Fibroblast of villous mesenchyme (primary cell): ENCODE measurements at regions not wholly inside any gene's neighbourhood (a gene's known extent, or its start where the extent isn't known, plus 50 kb on each side); places are given as distances from the start of the nearest gene placed in this dataset.

Experiments
- DNase-seq: peaks from one replicate; pipeline ENCODE4 v3.0.0-alpha.2; 2010; ENCODE audit warnings: low read depth
- H3K4me3 ChIP-seq: 2 replicates; pipeline ENCODE4 v1.5.1; 2011; ENCODE audit warnings: low read depth, mild to moderate bottlenecking, low read length
- TF ChIP-seq, protein P1 (sequence below): IDR thresholded peaks from 2 replicates; pipeline ENCODE4 v1.5.1; 2012; ENCODE audit warnings: low read depth, mild to moderate bottlenecking, low read length; ENCODE audit not compliant: insufficient read depth

DNA sequence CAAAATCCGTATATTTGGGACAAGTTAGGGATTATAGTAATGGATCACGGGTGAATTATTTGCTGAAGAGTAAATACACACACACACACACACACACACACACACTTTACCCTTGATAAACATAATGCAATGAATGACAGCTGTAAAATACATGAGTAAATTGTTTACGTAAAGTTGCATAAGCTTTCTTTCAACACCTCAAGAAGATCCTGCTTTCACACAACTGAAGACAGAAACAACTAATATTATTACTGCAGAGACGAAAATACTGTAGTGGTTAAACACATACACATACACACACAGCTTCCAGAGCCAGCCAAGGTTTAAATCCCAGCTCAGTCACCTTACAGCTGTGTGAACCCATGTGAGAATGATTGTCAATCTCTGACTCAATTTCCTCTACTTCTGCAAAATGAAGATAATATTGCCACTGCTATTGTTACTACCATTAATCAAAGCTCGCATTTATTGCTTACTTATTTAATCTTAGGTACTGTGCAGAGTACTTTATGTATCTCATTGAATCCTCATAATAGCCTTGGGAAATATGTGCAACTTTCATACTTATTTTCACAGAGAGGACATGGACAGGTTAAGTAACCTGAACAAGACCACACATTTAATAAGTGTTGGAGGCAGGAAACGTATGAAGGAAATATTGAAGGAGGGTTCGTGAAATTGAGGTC lies 50.6 kb upstream of the DOK6 start:
- no peak overlapping the region for H3K4me3 ChIP-seq
- DNase-seq = no peak
- TF ChIP-seq, protein P1, sequence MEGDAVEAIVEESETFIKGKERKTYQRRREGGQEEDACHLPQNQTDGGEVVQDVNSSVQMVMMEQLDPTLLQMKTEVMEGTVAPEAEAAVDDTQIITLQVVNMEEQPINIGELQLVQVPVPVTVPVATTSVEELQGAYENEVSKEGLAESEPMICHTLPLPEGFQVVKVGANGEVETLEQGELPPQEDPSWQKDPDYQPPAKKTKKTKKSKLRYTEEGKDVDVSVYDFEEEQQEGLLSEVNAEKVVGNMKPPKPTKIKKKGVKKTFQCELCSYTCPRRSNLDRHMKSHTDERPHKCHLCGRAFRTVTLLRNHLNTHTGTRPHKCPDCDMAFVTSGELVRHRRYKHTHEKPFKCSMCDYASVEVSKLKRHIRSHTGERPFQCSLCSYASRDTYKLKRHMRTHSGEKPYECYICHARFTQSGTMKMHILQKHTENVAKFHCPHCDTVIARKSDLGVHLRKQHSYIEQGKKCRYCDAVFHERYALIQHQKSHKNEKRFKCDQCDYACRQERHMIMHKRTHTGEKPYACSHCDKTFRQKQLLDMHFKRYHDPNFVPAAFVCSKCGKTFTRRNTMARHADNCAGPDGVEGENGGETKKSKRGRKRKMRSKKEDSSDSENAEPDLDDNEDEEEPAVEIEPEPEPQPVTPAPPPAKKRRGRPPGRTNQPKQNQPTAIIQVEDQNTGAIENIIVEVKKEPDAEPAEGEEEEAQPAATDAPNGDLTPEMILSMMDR = no peak
